Renal cortical epithelial cell (primary cell): ENCODE measurements at regions not wholly inside any gene's neighbourhood (a gene's known extent, or its start where the extent isn't known, plus 50 kb on each side); places are given as distances from the start of the nearest gene placed in this dataset.

Experiments
- DNase-seq: peaks from one replicate; pipeline ENCODE4 v3.0.0-alpha.2; 2011; ENCODE audit warnings: low read depth

DNA sequence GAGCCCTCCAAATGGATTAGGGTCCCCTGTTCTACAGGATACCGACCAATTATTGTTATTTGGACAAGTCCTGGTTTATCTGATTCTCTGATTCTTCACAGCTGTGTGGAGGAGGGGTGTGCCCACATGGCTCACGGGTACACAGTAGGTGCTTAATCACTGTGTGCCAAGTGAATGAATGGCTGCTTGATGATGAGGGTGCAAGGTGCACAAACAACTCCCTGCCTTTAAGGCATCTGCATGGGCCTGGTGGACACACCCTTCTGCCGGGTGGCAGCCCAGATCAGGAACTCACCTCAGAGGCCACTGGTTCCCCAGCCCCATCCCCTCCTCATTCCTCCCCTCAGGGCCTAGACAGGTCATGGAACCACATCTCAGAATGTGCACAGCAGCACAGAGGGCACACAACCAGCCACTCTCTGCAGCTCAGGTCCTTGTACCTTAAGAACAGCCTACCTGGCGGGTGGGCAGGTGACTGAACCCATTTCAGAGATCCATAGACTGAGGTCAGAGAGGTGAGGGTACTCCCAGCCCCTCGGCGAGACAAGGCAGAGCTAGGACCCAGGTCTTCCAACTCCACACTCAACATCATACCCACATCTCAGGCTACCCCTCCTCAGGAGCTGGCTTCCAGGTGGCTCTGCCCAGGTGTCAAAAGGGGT is 50.3 kb downstream of the SHANK2 start:
- DNase-seq = no peak

DNA sequence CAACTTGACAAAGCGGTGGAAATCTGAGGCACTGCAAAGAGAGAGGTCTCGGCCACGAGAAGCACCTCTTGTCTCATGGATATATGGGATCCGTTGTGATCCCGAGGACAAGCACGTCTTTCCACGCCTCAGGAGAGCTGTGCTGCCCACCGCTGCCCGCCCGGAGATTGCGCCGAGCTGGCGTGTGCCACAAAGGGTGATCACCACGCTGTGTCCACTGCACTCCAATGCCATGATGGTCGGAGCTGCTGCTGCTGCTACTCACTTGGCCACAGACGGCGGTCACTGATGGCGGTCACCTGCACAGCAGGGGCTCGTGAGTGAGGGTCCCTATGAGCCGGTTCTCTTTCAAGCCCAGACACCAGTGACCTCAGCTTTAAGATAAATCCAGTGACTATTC is 51.1 kb downstream of the SHANK2 start:
- DNase-seq = no peak

DNA sequence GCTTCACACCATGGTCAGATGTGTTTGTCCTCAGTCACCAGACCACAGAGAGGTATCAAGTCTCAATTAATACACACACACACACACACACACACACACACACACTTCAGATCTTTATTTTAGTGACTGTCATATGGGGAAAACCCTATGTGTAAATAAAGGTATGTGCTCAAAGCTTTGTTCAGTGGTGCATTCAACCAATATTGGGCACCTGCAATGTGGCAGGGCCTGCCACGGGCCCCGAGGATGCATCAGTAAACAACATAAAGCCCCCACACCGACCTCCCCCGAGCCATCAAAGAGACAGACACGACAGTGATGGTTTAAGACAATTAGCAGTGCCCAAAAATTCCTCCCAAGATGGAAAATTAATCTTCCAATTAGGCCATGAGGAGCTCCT is 51.6 kb downstream of the SHANK2 start:
- DNase-seq = no peak

DNA sequence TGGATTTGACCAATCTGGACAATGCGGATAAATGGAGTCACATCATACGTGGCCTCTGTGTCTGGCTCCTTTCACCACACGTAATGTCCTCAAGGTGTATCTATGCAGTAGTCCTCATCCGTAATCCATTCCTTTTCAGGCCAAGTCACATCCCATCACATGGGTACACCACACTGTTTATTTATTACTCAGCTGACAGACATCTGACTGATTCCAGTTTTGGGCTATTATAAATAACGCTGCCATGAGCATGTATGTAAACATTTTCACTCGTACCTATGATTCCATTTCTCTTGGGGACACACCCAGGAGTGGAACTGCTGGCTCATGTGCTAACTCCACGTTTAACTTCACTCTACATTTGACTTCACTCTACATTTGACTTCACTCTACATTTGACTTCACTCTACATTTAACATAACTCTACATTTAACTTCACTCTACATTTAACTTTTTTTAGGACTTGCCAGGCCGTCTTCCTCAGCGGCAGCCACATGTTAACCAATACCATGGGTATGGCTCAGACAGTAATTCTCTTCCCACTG is 52.1 kb downstream of the SHANK2 start:
- DNase-seq = peak; percentile 18

DNA sequence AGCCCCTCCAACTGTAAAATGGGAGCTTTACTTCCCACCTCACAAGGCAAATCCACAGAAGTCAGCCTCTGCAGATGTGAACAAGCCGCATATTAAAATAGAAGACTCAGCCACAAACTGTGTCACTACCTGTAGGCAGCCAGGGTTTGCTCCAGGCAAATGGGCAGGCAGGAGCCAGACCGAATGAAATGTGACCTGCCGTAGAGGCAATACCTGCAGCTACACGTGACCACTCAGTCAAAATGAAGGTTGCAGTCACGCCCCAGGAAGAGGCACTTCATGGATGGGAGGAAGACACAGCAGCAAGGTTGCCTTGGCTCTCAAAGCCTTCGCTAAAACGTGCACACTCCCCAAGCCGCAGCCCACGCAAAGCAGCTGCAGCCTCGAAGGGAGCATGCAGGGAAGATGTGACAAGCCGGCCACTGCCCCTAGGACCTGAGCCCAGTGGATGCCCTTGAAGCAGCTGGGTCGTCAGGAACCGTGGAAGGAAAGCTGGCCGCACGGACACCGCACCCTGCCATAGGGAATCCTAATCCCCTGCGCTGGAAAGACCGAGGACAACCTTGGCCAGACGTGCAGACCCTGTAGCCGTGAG is 53.1 kb downstream of the SHANK2 start:
- DNase-seq = no peak

DNA sequence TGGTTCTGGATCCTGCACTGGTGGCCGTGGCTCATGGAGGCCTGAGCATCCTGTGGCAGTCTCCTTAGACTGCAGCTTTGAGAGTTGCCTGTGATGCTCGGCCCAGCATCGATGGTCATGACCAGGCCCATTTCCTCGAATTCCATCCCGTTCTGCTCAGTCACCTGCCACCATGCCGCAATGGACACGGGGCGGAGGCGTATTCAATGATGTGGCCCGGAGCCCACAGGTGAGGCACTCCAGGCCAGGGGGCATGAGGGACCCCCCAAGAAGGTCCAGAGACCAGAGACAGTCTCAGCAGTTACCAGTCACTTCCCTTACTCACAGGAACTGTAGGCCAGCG is 53.6 kb downstream of the SHANK2 start:
- DNase-seq = no peak

DNA sequence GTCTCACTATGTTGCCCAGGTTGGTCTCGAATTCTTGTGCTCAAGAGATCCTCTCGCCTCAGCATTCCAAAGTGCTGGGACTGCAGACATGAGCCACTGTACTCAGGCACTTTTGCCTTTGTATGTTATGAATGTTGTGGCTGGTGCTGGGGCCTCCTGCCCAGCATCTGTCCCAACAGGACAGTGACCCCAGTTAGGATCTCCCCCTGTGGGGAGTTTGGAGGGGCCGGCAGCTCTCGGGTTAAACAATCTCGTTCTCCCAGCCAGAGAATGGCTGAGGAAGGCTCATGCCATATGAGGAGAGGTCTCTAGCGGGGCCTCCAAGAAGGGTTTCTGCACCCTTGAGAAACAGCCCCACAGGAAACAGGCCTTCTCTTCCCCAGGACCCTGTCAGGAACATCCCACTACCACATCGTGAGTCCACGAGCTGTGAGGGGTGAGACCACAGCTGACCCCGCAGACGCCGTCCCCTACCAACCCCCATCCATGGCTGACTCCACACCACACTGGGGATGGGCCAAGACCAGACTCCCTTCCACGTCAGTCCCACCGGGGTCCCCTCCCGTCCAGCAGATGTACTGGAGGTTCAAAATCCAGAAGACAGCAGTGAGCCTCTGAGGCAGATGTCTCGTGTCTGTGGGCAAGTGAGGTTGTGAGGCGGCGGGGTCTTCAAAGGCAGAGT is 54.1 kb downstream of the SHANK2 start:
- DNase-seq = no peak

DNA sequence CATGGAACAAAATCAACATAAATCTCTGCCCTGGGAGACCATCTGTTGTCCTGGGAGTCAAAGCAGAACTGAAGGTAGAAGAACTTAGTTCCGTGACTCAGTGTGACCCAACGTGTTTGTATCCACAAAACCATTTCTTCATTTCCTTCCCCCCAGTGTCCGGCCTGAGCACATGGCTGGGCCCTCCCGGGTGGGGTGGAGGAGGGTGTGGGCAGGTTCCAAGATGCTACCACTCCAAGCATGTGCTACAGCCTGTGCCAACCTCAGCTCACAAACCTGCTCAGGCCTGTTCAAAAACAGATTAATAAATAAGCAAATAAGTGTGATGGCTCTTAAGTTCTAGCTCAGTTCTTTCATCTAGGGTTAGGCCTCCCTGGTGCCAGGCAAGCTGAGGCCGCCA is 55.3 kb downstream of the SHANK2 start:
- DNase-seq = peak; percentile 76

DNA sequence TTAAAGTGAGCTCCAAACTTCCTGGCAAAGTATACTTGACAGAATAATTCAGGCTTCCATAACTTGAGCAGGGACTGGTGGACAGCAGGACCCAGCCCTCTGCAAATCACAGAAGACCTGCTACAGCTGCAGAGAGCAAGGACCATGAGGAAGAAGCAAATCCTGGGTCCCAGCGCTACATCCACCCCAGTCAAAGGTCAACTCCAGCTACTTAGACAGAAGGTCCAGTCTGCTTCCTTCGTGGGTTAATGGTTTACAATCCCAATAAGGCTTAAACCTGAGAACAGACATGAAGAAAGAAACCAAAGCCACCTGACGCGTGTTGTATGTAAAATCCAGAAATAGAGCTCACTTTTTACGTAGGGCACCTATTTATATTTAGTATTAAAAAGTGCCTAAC is 57.7 kb downstream of the SHANK2 start:
- DNase-seq = peak; percentile 33

DNA sequence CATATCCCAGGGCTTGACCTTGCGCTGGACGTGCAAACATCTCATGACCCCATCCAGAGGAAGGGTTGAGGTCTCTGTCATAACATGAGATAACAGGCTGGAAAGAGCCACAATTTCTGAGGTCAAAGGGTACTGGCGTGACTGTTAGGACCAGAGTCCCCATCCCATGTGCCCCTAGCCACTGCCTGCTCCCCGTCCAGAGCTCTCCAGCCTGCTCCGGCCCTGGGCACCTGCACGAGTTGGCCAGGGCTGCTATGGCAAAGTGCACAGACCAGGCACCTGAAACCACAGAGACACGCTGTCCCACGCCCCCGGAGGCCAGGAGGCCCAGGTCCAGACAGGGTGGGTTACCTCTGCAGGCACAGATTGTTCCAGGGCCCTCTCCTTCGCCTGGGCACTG is 58.9 kb downstream of the SHANK2 start:
- DNase-seq = no peak

DNA sequence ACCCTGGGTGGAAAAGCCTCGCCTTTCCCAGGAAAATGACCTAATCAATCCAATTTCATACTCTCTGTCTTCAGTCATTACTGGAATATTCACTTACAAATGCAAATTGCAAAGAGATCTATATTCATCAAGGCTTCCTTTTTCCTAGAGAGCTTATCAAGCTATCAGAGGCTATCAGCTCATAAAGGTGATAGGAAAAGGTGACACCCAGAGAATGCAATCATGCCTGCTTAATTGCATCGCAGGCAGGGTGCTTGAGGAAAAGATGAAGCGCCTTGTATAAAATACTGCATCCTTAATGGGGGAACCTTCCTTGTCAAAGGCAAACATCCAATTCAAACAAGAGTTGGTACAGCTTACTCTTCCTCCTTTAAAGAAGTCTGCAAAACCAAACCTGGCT is 59.7 kb downstream of the SHANK2 start:
- DNase-seq = no peak

DNA sequence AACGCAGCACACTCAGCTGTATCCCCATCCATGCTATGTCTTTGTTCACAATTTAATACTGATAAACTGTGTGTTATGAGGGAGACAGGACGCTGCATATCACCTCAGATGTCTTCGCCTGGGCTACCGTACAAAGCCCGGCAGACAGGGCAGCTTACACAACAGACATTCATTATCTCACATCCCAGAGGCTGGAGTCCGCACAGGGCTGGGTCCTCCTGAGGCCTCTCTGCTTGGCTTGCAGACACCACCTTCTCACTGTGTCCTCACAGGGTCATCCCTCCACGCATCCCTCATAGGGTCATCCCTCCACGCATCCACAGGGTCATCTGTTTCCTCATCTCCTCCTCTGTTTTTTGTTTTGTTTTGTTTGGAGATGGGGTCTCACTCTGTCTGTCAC is 61.2 kb downstream of the SHANK2 start:
- DNase-seq = no peak

DNA sequence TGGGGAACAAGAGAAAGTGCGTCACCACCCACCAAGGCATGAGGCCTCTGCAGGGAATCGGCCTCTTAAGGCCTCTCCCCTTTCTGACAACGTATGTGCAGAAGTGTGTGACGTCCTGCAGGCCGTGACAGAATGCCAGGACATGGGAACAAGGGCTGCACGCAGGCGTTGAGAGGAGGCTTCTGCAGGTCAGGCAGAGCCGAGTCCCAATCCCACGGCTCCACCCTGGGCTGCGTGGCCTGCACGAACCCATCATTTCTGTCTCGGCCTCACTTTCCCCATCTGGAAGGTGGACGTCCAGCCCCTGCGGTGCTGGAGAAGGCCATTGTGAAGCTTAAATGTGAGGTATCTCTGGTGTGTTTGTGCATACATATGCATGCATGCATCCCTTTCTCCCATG is 61.8 kb downstream of the SHANK2 start:
- no peak for DNase-seq

DNA sequence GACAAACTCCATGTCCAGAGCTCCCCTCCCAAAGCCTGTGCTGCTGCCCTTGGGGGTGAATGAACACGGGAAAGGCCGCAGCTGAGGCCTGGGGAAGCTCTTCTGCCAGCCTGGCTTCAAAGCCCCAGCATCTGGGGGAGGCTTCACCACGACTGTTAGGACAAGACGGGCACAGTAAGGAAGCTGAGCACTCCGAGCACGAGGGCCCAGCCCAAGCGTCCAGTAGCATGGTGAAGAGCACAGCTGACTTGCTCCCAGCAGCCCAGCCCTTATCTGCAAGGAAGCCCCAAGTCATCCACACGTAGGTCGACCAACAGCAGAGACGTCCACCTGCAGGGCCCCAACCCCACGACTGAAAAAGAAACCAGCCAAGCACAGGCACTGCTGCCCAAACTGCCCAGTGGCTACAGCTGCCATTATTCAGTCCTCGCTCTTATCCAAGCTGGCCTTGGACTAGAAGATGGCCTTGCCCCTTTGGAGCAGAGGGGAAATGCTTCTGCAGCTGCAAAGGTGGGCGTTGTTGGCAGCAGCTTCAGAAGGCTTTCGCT is 62.5 kb downstream of the SHANK2 start:
- DNase-seq = no peak

DNA sequence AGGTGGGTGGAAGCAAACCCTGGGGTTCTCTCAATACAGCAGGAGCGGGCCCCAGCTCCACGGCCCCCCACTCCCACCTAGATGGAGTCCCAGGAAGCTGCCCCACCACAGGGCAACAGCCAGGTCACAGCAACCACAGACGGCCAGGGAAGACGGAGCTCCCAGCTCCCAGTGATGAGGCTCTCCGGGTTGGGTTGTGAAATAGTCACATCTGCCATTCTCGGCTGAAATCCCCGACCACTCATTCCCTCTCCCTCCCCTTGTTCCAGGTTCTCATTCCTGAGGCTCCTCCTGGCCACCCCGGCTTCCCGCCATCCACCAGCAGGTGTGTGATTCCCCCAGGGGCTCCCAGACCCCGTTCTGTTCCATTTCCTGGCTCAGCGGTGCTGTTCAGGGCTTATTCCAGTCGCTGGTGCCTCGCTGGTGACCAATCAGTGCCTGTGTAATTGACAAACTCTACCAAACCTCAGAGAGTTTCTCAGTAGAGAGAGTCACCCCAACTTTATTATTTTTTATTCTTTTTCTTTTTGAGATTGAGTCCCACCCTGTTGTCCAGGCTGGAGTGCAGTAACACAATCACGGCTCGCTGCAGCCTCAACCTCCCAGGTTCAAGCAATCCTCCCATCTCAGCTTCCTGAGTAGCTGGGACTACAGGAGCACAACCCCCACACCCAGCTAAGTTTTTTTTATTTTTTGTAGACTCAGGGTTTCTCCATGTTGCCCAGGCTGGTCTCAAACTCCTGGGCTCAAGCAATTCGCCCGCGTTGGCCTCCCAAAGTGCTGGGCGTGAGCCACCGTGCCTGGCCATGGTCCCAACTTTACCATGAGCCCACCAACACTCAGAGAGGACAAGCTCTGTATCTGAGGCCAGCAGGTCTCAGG is 63.2 kb downstream of the SHANK2 start:
- DNase-seq = no peak

DNA sequence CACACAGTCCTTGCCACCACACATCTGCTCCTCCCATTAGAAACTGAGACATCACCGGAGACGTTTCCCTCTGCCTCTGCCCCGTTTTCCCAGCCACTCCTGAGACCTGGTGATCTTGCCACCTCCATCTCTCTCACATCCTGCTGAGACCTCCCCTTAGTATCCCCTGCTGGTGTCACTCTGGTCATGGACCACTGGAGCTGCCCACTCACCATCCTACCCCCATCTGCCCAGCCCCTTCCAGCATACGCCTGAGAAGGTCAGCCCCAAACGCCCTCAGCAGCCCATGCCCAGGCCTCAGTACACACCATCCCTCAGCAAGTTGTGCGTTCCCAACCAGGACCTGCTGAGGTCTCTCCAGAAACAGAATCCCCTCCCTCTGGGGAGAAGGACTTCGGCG is 64.3 kb downstream of the SHANK2 start:
- no peak for DNase-seq

DNA sequence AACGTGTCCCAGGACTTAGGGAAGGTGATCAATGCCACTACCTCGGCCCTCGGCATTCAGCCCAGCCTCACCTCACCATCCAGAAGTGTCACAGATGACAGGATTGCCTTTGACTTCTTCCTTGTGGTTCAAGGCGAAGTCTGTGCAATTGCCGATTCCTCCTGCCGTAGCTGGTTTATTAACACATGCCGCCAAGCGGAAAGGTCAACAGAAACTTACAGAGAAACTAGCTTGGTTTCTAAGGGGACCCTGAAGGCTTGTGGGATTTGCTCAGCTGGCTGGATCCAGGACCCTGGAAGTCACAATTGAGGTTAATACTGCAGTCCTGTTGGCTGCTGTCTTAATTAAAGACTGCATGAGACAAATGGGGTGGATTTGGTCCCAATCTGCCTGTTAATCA is 65.6 kb downstream of the SHANK2 start:
- peak; percentile 22 for DNase-seq

DNA sequence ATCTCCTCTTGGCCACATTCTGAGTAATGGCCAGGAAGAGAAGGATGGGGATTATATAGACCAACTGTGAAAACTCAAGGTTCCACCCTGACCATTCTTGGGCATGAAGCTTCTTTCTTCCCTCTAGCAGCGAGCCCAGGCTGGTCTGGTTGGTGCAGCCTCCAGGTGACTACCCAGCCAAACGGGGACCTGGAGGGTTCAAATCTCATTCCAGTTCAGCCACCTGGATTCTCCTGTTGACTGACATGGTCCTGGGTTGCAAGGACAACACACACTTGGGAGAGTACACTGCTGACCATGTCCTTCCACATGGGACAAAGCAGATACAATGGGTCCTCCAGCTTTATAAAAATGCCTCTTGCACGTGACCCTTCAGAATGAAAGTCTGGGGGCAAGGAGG is 67.0 kb downstream of the SHANK2 start:
- no peak for DNase-seq

DNA sequence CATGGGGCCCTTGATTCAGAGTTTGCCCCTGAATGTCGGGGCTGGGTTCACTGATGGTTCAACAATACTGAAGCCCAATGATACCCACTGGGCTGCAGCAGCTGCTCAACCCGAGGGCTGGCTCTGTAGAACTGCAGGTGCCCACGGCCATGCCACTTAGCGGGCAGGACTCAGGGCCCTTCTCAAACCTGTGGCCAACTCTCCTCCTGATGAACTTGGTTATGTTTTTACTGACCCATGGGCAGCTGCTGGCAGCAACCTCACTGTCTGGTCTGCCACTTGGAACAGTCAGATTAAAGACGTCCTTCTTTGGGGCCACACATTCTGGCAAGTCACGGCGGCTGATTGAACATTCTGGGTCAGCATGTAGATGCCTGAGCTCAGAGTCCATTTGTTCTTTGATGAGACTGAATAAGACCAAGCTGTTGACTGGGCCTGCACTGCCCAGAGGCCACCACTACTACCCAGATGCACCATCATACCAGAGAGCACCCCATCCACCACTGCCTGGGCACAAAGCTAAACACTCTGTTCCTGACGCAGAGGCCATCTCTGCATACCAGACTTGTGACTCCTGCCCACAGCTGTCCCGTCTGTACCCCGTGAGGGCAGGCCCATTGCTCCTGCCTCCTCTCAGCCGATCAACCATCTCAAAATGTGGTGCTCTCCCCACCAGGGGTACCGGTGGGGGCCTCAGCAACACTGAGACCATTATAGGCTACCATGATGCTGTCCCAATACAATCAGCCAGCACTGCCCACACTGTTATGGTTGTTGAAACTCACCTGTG is 67.8 kb downstream of the SHANK2 start:
- DNase-seq = no peak

DNA sequence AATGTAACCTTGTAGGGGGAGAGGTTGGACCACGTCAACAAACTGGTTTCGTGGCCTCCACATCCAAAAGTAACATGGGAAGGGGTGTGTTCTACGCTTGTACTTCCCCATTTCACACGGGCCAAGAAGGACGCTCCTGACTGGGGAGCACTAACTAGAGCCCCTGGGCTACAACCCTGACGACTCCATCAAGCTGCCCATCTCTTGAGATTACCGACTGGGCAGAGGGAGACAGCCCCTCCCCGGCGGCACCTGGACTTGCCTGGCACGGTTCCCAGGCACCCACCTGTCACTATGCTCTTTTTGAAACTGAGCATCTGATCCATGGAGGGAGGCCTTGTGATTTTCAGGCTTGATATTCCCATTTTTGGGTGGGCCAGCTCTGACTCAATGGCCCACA is 68.5 kb downstream of the SHANK2 start:
- no peak for DNase-seq
